ENCODE measurements at regions not wholly inside any gene's neighbourhood (a gene's known extent, or its start where the extent isn't known, plus 50 kb on each side); places are given as distances from the start of the nearest gene placed in this dataset.

DNA sequence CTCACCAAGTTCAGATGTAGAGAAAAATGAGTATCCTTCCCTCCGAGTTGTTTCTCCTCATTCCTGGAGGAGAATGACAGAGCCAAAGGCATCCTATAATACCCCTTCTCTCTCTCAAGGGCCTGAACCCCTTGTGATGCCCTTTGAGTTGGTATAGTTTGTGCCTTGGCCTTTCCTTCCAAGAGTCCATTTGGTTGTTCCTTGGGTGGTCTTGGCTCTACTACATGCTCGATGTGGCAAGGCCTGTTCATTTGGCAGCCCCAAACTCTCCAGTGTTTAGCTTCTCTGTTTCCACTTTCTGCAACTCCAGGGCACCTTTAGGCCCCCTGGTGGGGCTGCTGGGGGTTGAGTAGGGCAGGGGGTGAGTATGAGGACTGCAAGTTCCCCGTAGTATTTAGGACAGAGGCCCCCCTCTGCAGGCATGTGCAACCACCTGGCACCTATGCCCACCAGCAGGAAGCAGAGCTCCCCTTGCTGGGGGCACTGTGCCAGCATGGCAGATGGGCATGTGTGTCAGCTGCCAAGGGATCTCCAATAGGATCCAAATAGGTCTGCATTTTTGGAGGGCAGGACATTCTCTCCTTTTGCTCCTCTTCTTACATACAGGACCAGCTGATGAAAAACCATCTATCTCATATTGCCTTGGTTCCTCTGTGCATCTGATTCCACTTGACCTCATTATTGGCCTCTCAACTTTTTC, 217.2 kb upstream of the CADM1 start:
- Histone ChIP-seq H3K79me2 (ENCODE audit: insufficient read depth) (no peaks in the 10 kb centered on the region), H3K36me3 (replicated peaks in 1 of 2; ENCODE audit: control insufficient read depth in 1 of 2, insufficient read depth in 2 of 2, low read length in 1 of 2) (no peaks in the 10 kb centered on the region), H2AFZ (ENCODE audit: low read depth) (no peak overlapping the region), H3K9me3 (no peaks in the 10 kb centered on the region), H4K20me1 (ENCODE audit: insufficient read depth) (no peaks in the 10 kb centered on the region), H3K9me2 (no peaks in the 10 kb centered on the region), H3K9ac (no peak overlapping the region), H3K4me1 (ENCODE audit: control insufficient read depth in 1 of 2, insufficient read depth in 2 of 2, low read depth in 1 of 2, low read length in 1 of 2) (peaks cover 0 to 13% of the 10 kb centered on the region in 2 experiments; a peak in 1 of 4 replicates), H3K27ac (ENCODE audit: low read depth in 2 of 2, low read length in 1 of 2) (no peak overlapping the region), H3K4me2 (no peak overlapping the region), H3F3A (replicated peaks; ENCODE audit: insufficient read depth) (no peaks in the 10 kb centered on the region), H3K27me3 (ENCODE audit: insufficient read depth) (no peaks in the 10 kb centered on the region), H3K4me3 (ENCODE audit: low read depth in 2 of 2, low read length in 1 of 2) (no peak overlapping the region)
- CTCF ChIA-PET = interaction anchor here (1.2 to 2.0 kb wide), 3 partner anchors 9 to 343 kb away, joined by 3 to 6 read pairs (median 5); no protein-coding TSS in a partner anchor
- DNase-seq = no peak
- WGBS (ENCODE audit: low lambda C conversion rate) = 42% methylated on average over 3 of the region's 3 CpGs
- TF ChIP-seq CTCF (IDR thresholded peaks at IDR 0.05) (no peak), NFIC (IDR thresholded peaks at IDR 0.05; ENCODE audit: borderline replicate concordance) (no peak), SIN3A (IDR thresholded peaks at IDR 0.05; ENCODE audit: borderline replicate concordance, low read depth, low read length) (no peak), EZH2phosphoT487 (IDR thresholded peaks at IDR 0.05; ENCODE audit: borderline replicate concordance, low read depth) (no peak), EP300 (IDR thresholded peaks at IDR 0.05; ENCODE audit: borderline replicate concordance in 1 of 2, low read depth in 1 of 2, low read length in 1 of 2) (no peak), MXI1 (IDR thresholded peaks at IDR 0.05; ENCODE audit: low read depth, low read length) (no peak), RFX5 (IDR thresholded peaks at IDR 0.05; ENCODE audit: low read length) (no peak), SMC3 (IDR thresholded peaks at IDR 0.05; ENCODE audit: low read depth, low read length) (no peak), TAF1 (IDR thresholded peaks at IDR 0.05; ENCODE audit: borderline replicate concordance, low read depth, low read length) (no peak), JUND (IDR thresholded peaks at IDR 0.05) (no peak), REST (IDR thresholded peaks at IDR 0.05; ENCODE audit: low read depth, low read length) (no peak), RCOR1 (IDR thresholded peaks at IDR 0.05; ENCODE audit: low read length) (no peak), TEAD4 (IDR thresholded peaks at IDR 0.05; ENCODE audit: borderline replicate concordance, insufficient read depth) (no peak), CHD2 (IDR thresholded peaks at IDR 0.05; ENCODE audit: low read length, partially characterized antibody) (no peak), TCF12 (IDR thresholded peaks at IDR 0.05) (no peak), RAD21 (IDR thresholded peaks at IDR 0.05; ENCODE audit: low read length) (no peak), IRF3 (IDR thresholded peaks at IDR 0.05; ENCODE audit: low read depth, low read length) (no peak)
- TF ChIP-seq, protein P1, sequence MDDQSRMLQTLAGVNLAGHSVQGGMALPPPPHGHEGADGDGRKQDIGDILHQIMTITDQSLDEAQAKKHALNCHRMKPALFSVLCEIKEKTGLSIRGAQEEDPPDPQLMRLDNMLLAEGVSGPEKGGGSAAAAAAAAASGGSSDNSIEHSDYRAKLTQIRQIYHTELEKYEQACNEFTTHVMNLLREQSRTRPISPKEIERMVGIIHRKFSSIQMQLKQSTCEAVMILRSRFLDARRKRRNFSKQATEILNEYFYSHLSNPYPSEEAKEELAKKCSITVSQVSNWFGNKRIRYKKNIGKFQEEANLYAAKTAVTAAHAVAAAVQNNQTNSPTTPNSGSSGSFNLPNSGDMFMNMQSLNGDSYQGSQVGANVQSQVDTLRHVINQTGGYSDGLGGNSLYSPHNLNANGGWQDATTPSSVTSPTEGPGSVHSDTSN (IDR thresholded peaks at IDR 0.05) = no peak
- POLR2A ChIA-PET = no interaction called here

Data from SK-N-SH (cell line).